ENCODE measurements at regions not wholly inside any gene's neighbourhood (a gene's known extent, or its start where the extent isn't known, plus 50 kb on each side); places are given as distances from the start of the nearest gene placed in this dataset.

DNA sequence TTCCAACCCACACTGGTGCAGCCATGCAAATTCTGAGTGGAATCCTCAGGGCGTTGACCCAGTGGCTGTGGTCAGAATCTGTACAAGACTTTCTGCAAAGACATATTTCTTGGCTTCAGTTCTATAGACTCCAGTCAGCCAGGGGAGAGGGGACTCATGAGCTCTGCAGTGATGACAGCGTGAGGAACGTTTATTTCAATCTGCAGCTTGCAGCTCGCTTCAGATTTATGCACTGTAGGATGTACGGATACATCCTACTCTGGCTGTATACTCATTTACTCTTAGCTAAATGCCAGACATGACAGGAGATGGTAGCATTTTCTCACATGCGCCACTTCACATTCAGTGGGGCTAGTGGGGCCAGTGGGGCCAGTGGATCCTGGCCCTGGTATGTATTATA lies 276.1 kb downstream of the FGF9 start:
- H3K9ac ChIP-seq (ENCODE audit: extremely low read depth, insufficient read length, low read length), result no peak overlapping the region
- Mint-ChIP-seq H3K27me3 (ENCODE audit: low read depth) (no peaks in the 10 kb centered on the region; the same call in 1 of the 2 replicates), H3K36me3 (ENCODE audit: insufficient read depth in 1 of 3, low read depth in 3 of 3) (peaks cover 8 to 19% (median 18%) of the 10 kb centered on the region in 3 experiments; a peak in 6 of 7 replicates), H3K27ac (no peak overlapping the region), H3K4me3 (no peak overlapping the region), H3K9me3 (peaks cover 42% of the 10 kb centered on the region in 2 experiments), H3K4me1 (peaks cover 0 to 4% of the 10 kb centered on the region in 2 experiments; a peak in 1 of 4 replicates)
- H4K91ac ChIP-seq (ENCODE audit: insufficient read length, low read depth, low read length), result no peak overlapping the region
- no peaks in the 10 kb centered on the region for H3K79me2 ChIP-seq (ENCODE audit: insufficient read depth, low read length)
- no peak overlapping the region for H3T11ph ChIP-seq (ENCODE audit: low read length)
- H4K5ac ChIP-seq (ENCODE audit: insufficient read length, low read depth, low read length), result no peak overlapping the region
- H2AK5ac ChIP-seq (ENCODE audit: insufficient read length, low read length), result no peak overlapping the region
- H3K4me2 ChIP-seq (ENCODE audit: insufficient read depth, insufficient read length, low read length), result no peak overlapping the region
- no peak overlapping the region for H3K4ac ChIP-seq (ENCODE audit: low read depth, low read length)
- H3K18ac ChIP-seq (ENCODE audit: insufficient read length, low read depth, low read length), result no peak overlapping the region
- no peak for DNase-seq
- H2BK5ac ChIP-seq (ENCODE audit: insufficient read length, low read length), result no peak overlapping the region
- no peak overlapping the region for H3K14ac ChIP-seq (ENCODE audit: insufficient read depth, low read length)
- H3K4me1 ChIP-seq (ENCODE audit: insufficient read depth, low read length), result no peaks in the 10 kb centered on the region
- H3K23ac ChIP-seq (ENCODE audit: insufficient read length, low read depth, low read length), result no peak overlapping the region
- no peak overlapping the region for H2BK12ac ChIP-seq (ENCODE audit: insufficient read length, low read depth, low read length)
- H3K27me3 ChIP-seq (ENCODE audit: insufficient read depth, low read length), result no peaks in the 10 kb centered on the region; the same call in 1 of the 2 replicates
- no peaks in the 10 kb centered on the region for H3K23me2 ChIP-seq (ENCODE audit: insufficient read length, low read depth, low read length, poor library complexity, severe bottlenecking)
- H2BK120ac ChIP-seq (ENCODE audit: low read depth, low read length, poor library complexity, severe bottlenecking), result no peak overlapping the region
- no peak overlapping the region for H3K27ac ChIP-seq (ENCODE audit: insufficient read length, low read depth, low read length)
- H3K79me1 ChIP-seq (ENCODE audit: insufficient read depth, low read depth, low read length, poor library complexity, severe bottlenecking), result no peaks in the 10 kb centered on the region
- no peak overlapping the region for H2BK20ac ChIP-seq (ENCODE audit: low read depth, low read length, poor library complexity, severe bottlenecking)
- no peak overlapping the region for H3K56ac ChIP-seq (ENCODE audit: insufficient read length, low read depth, low read length)
- H4K20me1 ChIP-seq (ENCODE audit: control insufficient read depth, insufficient read depth, insufficient read length), result no peaks in the 10 kb centered on the region
- WGBS (ENCODE audit: extremely low coverage, insufficient read length, low lambda C conversion rate), result no CpG with 5 or more reads among the region's 6 CpGs
- peaks cover 31% of the 10 kb centered on the region for H3K9me3 ChIP-seq (ENCODE audit: control insufficient read depth, low read depth, low read length)
- no peak overlapping the region for H4K8ac ChIP-seq (replicated peaks; ENCODE audit: insufficient read length, low read depth, low read length)
- TF ChIP-seq, protein P1, sequence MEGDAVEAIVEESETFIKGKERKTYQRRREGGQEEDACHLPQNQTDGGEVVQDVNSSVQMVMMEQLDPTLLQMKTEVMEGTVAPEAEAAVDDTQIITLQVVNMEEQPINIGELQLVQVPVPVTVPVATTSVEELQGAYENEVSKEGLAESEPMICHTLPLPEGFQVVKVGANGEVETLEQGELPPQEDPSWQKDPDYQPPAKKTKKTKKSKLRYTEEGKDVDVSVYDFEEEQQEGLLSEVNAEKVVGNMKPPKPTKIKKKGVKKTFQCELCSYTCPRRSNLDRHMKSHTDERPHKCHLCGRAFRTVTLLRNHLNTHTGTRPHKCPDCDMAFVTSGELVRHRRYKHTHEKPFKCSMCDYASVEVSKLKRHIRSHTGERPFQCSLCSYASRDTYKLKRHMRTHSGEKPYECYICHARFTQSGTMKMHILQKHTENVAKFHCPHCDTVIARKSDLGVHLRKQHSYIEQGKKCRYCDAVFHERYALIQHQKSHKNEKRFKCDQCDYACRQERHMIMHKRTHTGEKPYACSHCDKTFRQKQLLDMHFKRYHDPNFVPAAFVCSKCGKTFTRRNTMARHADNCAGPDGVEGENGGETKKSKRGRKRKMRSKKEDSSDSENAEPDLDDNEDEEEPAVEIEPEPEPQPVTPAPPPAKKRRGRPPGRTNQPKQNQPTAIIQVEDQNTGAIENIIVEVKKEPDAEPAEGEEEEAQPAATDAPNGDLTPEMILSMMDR (conservative IDR thresholded peaks at IDR 0.05), result no peak
- no peak overlapping the region for H2AFZ ChIP-seq (ENCODE audit: low read length)
- no peak overlapping the region for H2BK15ac ChIP-seq (ENCODE audit: low read depth, low read length)
